Lung (tissue), 11 donors: ENCODE measurements at regions not wholly inside any gene's neighbourhood (a gene's known extent, or its start where the extent isn't known, plus 50 kb on each side); places are given as distances from the start of the nearest gene placed in this dataset.

ENCODE experiments used
- ATAC-seq: fragments of 200-7000 bp; cut with Tn5 transposase; one replicate; pipeline ENCODE4 v1.9.1; 2020; ENCODE audit warnings: moderate number of reproducible peaks; ENCODE audit not compliant: insufficient read depth, low FRiP score
- DNase-seq, 3 donors: peaks; one replicate each; pipeline ENCODE4 v3.0.0-alpha.2; 2013 to 2017
- H3K27ac ChIP-seq, 2 donors: one replicate each; pipeline ENCODE4 v1.5.1; 2013; ENCODE audit warnings: mild to moderate bottlenecking in 2 of 2, moderate library complexity in 2 of 2, control low read depth in 1 of 2, inconsistent platforms in 1 of 2, low read depth in 1 of 2, low read length in 1 of 2
- H3K27me3 ChIP-seq, 3 donors: one replicate each; pipeline ENCODE4 v1.5.1; 2013; ENCODE audit warnings: low read length in 2 of 3; ENCODE audit not compliant: control insufficient read depth in 3 of 3, insufficient read depth in 3 of 3
- H3K36me3 ChIP-seq, 4 donors: one replicate each; pipeline ENCODE4 v1.5.1; 2013; ENCODE audit warnings: low read length in 4 of 4, mild to moderate bottlenecking in 1 of 4, moderate library complexity in 1 of 4; ENCODE audit not compliant: control insufficient read depth in 4 of 4, insufficient read depth in 4 of 4
- H3K4me1 ChIP-seq, 5 donors: one replicate each; pipeline ENCODE4 v1.5.1; 2013; ENCODE audit warnings: low read length in 5 of 5, mild to moderate bottlenecking in 2 of 5, moderate library complexity in 1 of 5; ENCODE audit not compliant: control insufficient read depth in 5 of 5, insufficient read depth in 5 of 5
- H3K4me3 ChIP-seq: one replicate; pipeline ENCODE4 v1.5.1; 2013; ENCODE audit warnings: mild to moderate bottlenecking, control low read depth, moderate library complexity
- H3K9ac ChIP-seq, 2 donors: one replicate each; pipeline ENCODE4 v1.5.1; 2013; ENCODE audit warnings: low read length in 2 of 2, control low read depth in 1 of 2; ENCODE audit not compliant: insufficient read depth in 1 of 2
- H3K9me3 ChIP-seq, 4 donors: one replicate each; pipeline ENCODE4 v1.5.1; 2013; ENCODE audit warnings: low read length in 3 of 4, mild to moderate bottlenecking in 1 of 4, moderate library complexity in 1 of 4; ENCODE audit not compliant: control insufficient read depth in 4 of 4, insufficient read depth in 3 of 4
- CTCF ChIP-seq: IDR thresholded peaks from 2 replicates; pipeline ENCODE4 v1.5.1; 2012; ENCODE audit warnings: mild to moderate bottlenecking; ENCODE audit errors: control extremely low read depth, extremely low read depth
- WGBS, 2 donors: extraction: QIAGEN DNeasy Blood & Tissue Kit; methylation state at CpG; one replicate each; pipeline ENCODE4 v1.1.7; 2013; 5-methylcytosine and 5-hydroxymethylcytosine counted together
- donor health status: control.
- donor health status: control.
- donor health status: Bipolar disorder and iron deficiency.
- donor health status: healthy.
- donor health status: DM: yes; HTN: yes; CAD: no.

GRCh38 chr15:87120555-87120954, 1040.9 kb downstream of the AGBL1 start:
- Histone ChIP-seq H3K4me1 (peaks cover 0 to 10% (median 0%) of the 10 kb centered on the region in 5 donors), H3K27ac (no peak overlapping the region), H3K36me3 (no peaks in the 10 kb centered on the region), H3K9me3 (no peaks in the 10 kb centered on the region), H3K9ac (no peak overlapping the region), H3K27me3 (no peaks in the 10 kb centered on the region), H3K4me3 (no peak overlapping the region)
- TF ChIP-seq CTCF = no peak
- ATAC-seq (no peak), DNase-seq (no peak)

GRCh38 chr15:87118846-87119245, 1039.2 kb downstream of the AGBL1 start:
- Histone ChIP-seq H3K27ac (no peak overlapping the region), H3K36me3 (no peaks in the 10 kb centered on the region), H3K27me3 (no peaks in the 10 kb centered on the region), H3K4me3 (no peak overlapping the region), H3K9me3 (peaks cover 0 to 3% (median 0%) of the 10 kb centered on the region in 4 donors), H3K4me1 (peaks cover 0 to 10% (median 0%) of the 10 kb centered on the region in 5 donors), H3K9ac (no peak overlapping the region)
- TF ChIP-seq CTCF = no peak
- 73 to 85% methylated on average over 4 of the region's 4 CpGs for WGBS, 2 donors
- DNase-seq = peak in 2 of 3 donors; percentile 37 to 49
- no peak for ATAC-seq

DNA sequence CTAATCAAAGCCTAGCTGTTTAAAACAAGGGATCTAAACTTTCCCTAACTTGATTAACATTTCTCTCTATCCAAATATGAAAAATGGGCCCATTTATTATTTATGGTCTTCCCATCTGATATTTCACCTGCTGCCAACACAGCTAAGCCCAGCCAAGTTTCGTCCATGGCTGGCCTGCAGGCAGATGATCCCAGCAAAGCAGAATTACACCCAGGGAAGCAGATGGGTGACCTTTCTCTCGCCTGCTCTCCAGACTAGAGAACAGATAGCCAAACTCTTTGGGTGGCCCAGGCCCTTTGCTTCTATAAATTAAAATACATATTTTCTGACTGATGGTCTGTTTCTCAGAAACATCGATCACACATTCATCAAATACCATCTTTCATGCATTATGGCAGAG, 1038.8 kb downstream of the AGBL1 start:
- H3K36me3 ChIP-seq = no peaks in the 10 kb centered on the region
- no peak overlapping the region for H3K4me3 ChIP-seq
- H3K27ac ChIP-seq = no peak overlapping the region
- H3K9ac ChIP-seq = no peak overlapping the region
- no peaks in the 10 kb centered on the region for H3K27me3 ChIP-seq
- H3K9me3 ChIP-seq = peaks cover 0 to 3% (median 0%) of the 10 kb centered on the region in 4 donors
- ATAC-seq = no peak
- 49 to 68% methylated on average over 3 of the region's 3 CpGs for WGBS, 2 donors
- no peak for TF ChIP-seq CTCF
- H3K4me1 ChIP-seq = peaks cover 0 to 10% (median 0%) of the 10 kb centered on the region in 5 donors
- DNase-seq = peak in 1 of 3 donors; percentile 53

DNA sequence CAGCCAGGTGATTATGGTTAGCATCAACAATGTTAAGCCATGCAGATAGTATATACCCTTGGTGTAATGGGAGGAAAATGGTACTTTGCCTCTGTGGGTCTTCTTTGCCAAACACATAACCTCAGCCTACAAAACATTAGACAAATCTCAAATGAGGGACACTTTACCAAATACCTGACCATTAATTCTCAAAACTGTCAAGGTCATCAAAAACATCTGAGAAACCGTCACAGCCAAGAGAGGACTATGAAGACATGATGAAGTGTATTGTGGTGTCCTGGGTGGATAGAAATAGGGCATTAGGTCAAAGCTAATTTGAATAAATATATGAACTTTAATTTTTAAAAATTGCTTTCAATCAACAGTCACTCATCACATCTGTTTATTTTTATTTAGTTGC, 1036.1 kb downstream of the AGBL1 start:
- no peak for DNase-seq
- Histone ChIP-seq H3K9ac (no peak overlapping the region), H3K27ac (no peak overlapping the region), H3K4me1 (peaks cover 0 to 10% (median 0%) of the 10 kb centered on the region in 5 donors), H3K9me3 (peaks cover 0 to 3% (median 0%) of the 10 kb centered on the region in 4 donors), H3K4me3 (no peak overlapping the region), H3K36me3 (no peaks in the 10 kb centered on the region), H3K27me3 (no peaks in the 10 kb centered on the region)
- no peak for TF ChIP-seq CTCF
- WGBS, 2 donors = 87 to 89% methylated on average over 1 of the region's 1 CpG
- ATAC-seq = no peak
